GM12873 (cell line): ENCODE measurements at regions not wholly inside any gene's neighbourhood (a gene's known extent, or its start where the extent isn't known, plus 50 kb on each side); places are given as distances from the start of the nearest gene placed in this dataset.

Source experiments
- CTCF ChIP-seq: IDR thresholded peaks from 2 replicates; pipeline ENCODE4 v1.5.1; 2012; ENCODE audit warnings: low read depth, mild to moderate bottlenecking, moderate library complexity, low read length, control low read depth; ENCODE audit not compliant: insufficient read depth; ENCODE audit errors: missing control alignments

DNA sequence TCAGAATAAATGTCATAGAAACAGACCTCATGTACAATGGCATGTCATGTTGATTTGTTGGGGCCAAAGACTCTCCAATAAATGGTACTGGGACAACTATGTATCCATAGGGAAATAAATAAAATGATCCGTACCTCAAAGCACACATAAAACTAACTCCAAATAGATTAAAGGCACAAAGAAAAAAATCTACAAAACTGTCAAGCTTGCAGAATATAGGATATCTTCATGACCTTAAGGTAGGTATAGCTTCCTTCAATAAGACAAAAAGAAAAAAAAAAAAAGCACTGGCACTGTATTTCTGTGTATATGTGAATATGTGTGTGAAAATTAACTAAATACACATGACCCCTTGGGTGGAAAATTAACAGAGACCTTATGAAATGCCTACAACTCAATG is 101.9 kb downstream of the DIRAS2 start:
- TF ChIP-seq CTCF = no peak

GRCh38 chr9:90544488-90544887 is 98.1 kb downstream of the DIRAS2 start:
- TF ChIP-seq CTCF = no peak

- TF ChIP-seq CTCF = no peak
Observed at GRCh38 chr9:90546200-90546599, 96.4 kb downstream of the DIRAS2 start.

GRCh38 chr9:90547896-90548295 is 94.7 kb downstream of the DIRAS2 start:
- peak; percentile 26 for TF ChIP-seq CTCF

GRCh38 chr9:90552317-90552716 is 90.3 kb downstream of the DIRAS2 start:
- TF ChIP-seq CTCF = no peak

GRCh38 chr9:90555351-90556057 is 87.1 kb downstream of the DIRAS2 start:
- TF ChIP-seq CTCF = no peak

DNA sequence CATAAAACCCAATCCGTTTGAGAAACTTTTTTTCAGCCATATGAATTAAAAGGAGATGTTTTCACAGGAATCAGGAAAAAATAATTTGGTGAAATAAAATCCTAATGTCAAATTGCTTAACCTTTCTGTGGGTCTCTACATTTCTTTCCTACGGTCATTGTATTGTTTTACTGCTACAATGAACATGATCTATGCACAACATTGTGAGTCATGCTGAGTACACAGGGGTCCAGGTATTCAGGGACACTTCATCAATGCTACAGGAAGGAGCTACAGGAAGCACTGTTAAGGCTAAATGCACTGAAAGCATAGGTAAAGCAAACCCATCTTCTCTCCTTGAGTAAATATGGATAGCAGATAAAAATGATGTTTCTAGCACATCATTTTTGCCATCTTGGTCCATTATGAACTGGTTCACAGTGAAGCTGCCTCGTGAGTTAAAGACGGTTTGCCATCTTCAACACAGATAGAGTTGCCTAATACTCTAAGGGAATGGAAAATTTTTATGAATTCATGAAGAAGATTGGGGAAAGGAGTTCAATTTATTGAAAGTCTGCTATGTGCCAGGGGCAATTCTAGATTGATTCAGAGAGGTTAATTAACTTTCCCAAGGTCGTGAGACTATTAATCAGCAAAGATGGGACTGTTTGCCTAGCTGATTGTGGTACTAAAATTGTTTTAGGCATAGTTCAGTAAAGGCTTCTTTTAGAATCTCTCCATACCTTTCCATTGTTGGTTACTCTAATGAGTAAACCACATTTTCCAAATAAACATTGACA is 85.5 kb downstream of the DIRAS2 start:
- TF ChIP-seq CTCF = no peak
